ENCODE measurements at regions not wholly inside any gene's neighbourhood (a gene's known extent, or its start where the extent isn't known, plus 50 kb on each side); places are given as distances from the start of the nearest gene placed in this dataset.
A peak's percentile ranks its signal among the peaks of the same experiment; 100 is the strongest.

DNA sequence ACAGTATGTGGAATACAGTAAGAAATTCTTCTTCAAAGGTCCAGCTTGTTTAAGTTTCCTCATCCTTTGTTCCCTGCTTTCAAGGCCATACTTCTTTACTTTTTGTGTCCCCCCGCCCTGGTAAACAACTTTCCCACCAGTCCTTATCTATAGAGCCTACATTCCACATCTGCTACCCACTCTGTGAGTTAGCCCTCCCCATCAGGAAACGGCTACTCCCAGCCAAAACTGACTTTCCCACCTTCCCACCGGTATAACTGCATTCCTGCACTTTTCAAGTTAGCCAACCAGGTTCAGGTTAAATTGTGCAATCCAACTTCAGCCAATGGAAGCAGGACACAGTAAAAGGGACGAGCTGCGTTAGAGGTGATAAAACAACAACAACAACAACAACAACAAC is 186.9 kb downstream of the DDX3Y start:
- Histone ChIP-seq H3K27me3 (replicated peaks in 1 of 4; ENCODE audit: control insufficient read depth in 3 of 4, extremely low read depth in 1 of 4, insufficient read depth in 3 of 4, low read length in 3 of 4) (no peaks in the 10 kb centered on the region), H2AFZ (ENCODE audit: low read length) (no peak overlapping the region), H3K18ac (ENCODE audit: extremely low read depth, low read length) (0 out of 2 replicates have a peak overlapping the region, but pooled peaks have one; percentile 32), H3K27ac (ENCODE audit: low read depth, low read length) (no peak overlapping the region), H3K9me3 (ENCODE audit: insufficient read depth in 2 of 2, low read depth in 1 of 2, low read length in 1 of 2) (peaks cover 11 to 13% of the 10 kb centered on the region in 2 experiments; a peak in 3 of 4 replicates), H4K91ac (replicated peaks; ENCODE audit: insufficient read length, low read length) (peak overlapping the region; percentile 10), H3K4me3 (ENCODE audit: extremely low read depth in 1 of 4, insufficient read depth in 2 of 4, low read depth in 3 of 4, low read length in 4 of 4) (no peak overlapping the region), H3K56ac (replicated peaks; ENCODE audit: insufficient read length, low read depth, low read length) (no peak overlapping the region), H4K5ac (ENCODE audit: insufficient read length, low read depth, low read length) (peak overlapping the region; percentile 15), H3K36me3 (ENCODE audit: control insufficient read depth in 2 of 4, insufficient read depth in 4 of 4, low read length in 3 of 4) (peaks cover 0 to 6% (median 2%) of the 10 kb centered on the region in 4 experiments; a peak in 2 of 8 replicates), H2BK12ac (ENCODE audit: low read depth, low read length) (peak overlapping the region; percentile 14; the same call in 1 of the 2 replicates), H2BK120ac (replicated peaks; ENCODE audit: low read depth, low read length) (no peak overlapping the region), H3K23me2 (ENCODE audit: low read depth, low read length) (no peaks in the 10 kb centered on the region), H3K4me2 (ENCODE audit: insufficient read depth in 1 of 2, low read depth in 2 of 2, low read length in 2 of 2) (no peak overlapping the region), H3K4ac (replicated peaks; ENCODE audit: insufficient read length, low read depth, low read length) (no peak overlapping the region), H3K23ac (ENCODE audit: insufficient read length) (no peak overlapping the region), H3K79me2 (ENCODE audit: control insufficient read depth in 1 of 2, insufficient read depth in 2 of 2, low read length in 2 of 2) (no peaks in the 10 kb centered on the region), H2BK5ac (ENCODE audit: low read depth, low read length) (peak overlapping the region; percentile 87; the same call in 1 of the 2 replicates), H4K8ac (ENCODE audit: extremely low read depth, insufficient read depth, low read length) (no peak overlapping the region), H3K14ac (ENCODE audit: insufficient read length) (no peak overlapping the region), H2BK15ac (ENCODE audit: low read length) (no peak overlapping the region), H4K20me1 (replicated peaks in 1 of 2; ENCODE audit: control insufficient read depth in 1 of 2, insufficient read depth in 2 of 2, low read length in 2 of 2) (no peaks in the 10 kb centered on the region), H3K9ac (replicated peaks in 1 of 4; ENCODE audit: extremely low read depth in 1 of 4, low read depth in 3 of 4, low read length in 3 of 4) (no peak overlapping the region), H3K4me1 (replicated peaks in 1 of 4; ENCODE audit: control insufficient read depth in 3 of 4, insufficient read depth in 4 of 4, low read length in 3 of 4) (peaks cover 0 to 8% (median 3%) of the 10 kb centered on the region in 4 experiments; a peak in 4 of 7 replicates), H2BK20ac (ENCODE audit: low read length) (no peak overlapping the region), H3K79me1 (ENCODE audit: low read depth, low read length) (no peaks in the 10 kb centered on the region), H2AK5ac (ENCODE audit: low read depth, low read length) (no peak overlapping the region)
- DNase-seq (ENCODE audit: low read depth in 1 of 2, low spot score in 2 of 2) (no peak), FAIRE-seq (peak; percentile 77)
- CTCF ChIA-PET (ENCODE audit: partially characterized antibody): no interaction called here
- POLR2A ChIA-PET (ENCODE audit: partially characterized antibody): no interaction called here
- TF ChIP-seq CEBPB (IDR thresholded peaks at IDR 0.05; ENCODE audit: low read depth, low read length) (peak; percentile 98), TEAD4 (IDR thresholded peaks at IDR 0.05; ENCODE audit: low read depth, low read length) (peak; percentile 70; the same call in 1 of the 2 replicates), SP1 (IDR thresholded peaks at IDR 0.05; ENCODE audit: low read depth, low read length) (0 out of 2 replicates have a peak, but pooled peaks have one; percentile 46), KDM1A (IDR thresholded peaks at IDR 0.05; ENCODE audit: borderline replicate concordance, low read length) (no peak), SP4 (IDR thresholded peaks at IDR 0.05; ENCODE audit: low read length) (no peak)
- WGBS, 2 experiments (ENCODE audit: extremely low coverage in 1 of 2, insufficient coverage in 1 of 2, insufficient read length in 1 of 2, insufficient replicate concordance in 2 of 2, low coverage in 1 of 2, low lambda C conversion rate in 2 of 2, missing lambda C conversion rate in 1 of 2): 64% methylated on average over 5 of the region's 5 CpGs; no CpG with 5 or more reads in 1 of the 2 experiments
